PFSK-1 (cell line): ENCODE measurements at regions not wholly inside any gene's neighbourhood (a gene's known extent, or its start where the extent isn't known, plus 50 kb on each side); places are given as distances from the start of the nearest gene placed in this dataset.

Experiments
- FOXP2 ChIP-seq: optimal IDR thresholded peaks from 2 replicates; pipeline ENCODE3; 2011; ENCODE audit warnings: borderline replicate concordance, control low read depth, inconsistent platforms; ENCODE audit not compliant: insufficient read depth; ENCODE audit errors: extremely low read length, extremely low read depth
- POLR2AphosphoS5 ChIP-seq: IDR thresholded peaks from 2 replicates; pipeline ENCODE4 v1.6.1; 2012; ENCODE audit warnings: low read depth, mild to moderate bottlenecking, control low read depth, low read length, moderate library complexity
- SIN3A ChIP-seq: IDR thresholded peaks from 2 replicates; pipeline ENCODE4 v1.6.1; 2012; ENCODE audit warnings: mild to moderate bottlenecking, low read length, moderate library complexity, borderline replicate concordance; ENCODE audit not compliant: insufficient read depth
- TAF1 ChIP-seq: IDR thresholded peaks from 2 replicates; pipeline ENCODE4 v1.6.1; 2012; ENCODE audit warnings: low read length, control low read depth, borderline replicate concordance; ENCODE audit not compliant: insufficient read depth
- TF ChIP-seq, protein P1 (sequence below), 2 experiments: IDR thresholded peaks; 2 replicates each; pipeline versions ENCODE4 v1.6.1 to v1.8.0; 2011 to 2012; ENCODE audit warnings: low read depth in 2 of 2, low read length in 2 of 2, control low read depth in 1 of 2, inconsistent platforms in 1 of 2, mild to moderate bottlenecking in 1 of 2, moderate library complexity in 1 of 2; ENCODE audit not compliant: insufficient read depth in 1 of 2

DNA sequence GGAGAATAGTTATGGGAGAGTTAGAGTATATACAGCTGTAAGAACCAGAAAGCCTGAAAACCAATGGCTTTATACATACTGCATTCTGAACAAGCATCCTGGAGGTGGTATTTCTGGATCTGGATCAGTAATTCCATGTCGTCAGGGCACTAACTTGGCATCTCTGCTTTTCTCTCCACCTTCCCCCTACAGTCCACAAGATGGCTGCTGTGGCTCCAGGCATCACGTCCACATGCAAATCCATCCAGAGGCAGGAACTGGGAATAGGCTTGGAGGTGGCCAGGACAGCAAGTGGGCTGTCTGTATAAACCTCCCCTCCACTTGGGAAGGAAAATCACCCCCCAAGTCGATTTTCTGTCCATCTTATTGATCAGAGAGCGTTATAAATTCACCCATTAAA lies 86.2 kb upstream of the WDR26 start:
- no peak for TF ChIP-seq TAF1
- TF ChIP-seq FOXP2, result no peak
- TF ChIP-seq SIN3A, result no peak
- TF ChIP-seq POLR2AphosphoS5, result no peak
- TF ChIP-seq, protein P1, sequence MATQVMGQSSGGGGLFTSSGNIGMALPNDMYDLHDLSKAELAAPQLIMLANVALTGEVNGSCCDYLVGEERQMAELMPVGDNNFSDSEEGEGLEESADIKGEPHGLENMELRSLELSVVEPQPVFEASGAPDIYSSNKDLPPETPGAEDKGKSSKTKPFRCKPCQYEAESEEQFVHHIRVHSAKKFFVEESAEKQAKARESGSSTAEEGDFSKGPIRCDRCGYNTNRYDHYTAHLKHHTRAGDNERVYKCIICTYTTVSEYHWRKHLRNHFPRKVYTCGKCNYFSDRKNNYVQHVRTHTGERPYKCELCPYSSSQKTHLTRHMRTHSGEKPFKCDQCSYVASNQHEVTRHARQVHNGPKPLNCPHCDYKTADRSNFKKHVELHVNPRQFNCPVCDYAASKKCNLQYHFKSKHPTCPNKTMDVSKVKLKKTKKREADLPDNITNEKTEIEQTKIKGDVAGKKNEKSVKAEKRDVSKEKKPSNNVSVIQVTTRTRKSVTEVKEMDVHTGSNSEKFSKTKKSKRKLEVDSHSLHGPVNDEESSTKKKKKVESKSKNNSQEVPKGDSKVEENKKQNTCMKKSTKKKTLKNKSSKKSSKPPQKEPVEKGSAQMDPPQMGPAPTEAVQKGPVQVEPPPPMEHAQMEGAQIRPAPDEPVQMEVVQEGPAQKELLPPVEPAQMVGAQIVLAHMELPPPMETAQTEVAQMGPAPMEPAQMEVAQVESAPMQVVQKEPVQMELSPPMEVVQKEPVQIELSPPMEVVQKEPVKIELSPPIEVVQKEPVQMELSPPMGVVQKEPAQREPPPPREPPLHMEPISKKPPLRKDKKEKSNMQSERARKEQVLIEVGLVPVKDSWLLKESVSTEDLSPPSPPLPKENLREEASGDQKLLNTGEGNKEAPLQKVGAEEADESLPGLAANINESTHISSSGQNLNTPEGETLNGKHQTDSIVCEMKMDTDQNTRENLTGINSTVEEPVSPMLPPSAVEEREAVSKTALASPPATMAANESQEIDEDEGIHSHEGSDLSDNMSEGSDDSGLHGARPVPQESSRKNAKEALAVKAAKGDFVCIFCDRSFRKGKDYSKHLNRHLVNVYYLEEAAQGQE (IDR thresholded peaks at IDR 0.05; ENCODE audit: insufficient read depth in 1 of 2, low read depth in 2 of 2, low read length in 2 of 2), result no peak

DNA sequence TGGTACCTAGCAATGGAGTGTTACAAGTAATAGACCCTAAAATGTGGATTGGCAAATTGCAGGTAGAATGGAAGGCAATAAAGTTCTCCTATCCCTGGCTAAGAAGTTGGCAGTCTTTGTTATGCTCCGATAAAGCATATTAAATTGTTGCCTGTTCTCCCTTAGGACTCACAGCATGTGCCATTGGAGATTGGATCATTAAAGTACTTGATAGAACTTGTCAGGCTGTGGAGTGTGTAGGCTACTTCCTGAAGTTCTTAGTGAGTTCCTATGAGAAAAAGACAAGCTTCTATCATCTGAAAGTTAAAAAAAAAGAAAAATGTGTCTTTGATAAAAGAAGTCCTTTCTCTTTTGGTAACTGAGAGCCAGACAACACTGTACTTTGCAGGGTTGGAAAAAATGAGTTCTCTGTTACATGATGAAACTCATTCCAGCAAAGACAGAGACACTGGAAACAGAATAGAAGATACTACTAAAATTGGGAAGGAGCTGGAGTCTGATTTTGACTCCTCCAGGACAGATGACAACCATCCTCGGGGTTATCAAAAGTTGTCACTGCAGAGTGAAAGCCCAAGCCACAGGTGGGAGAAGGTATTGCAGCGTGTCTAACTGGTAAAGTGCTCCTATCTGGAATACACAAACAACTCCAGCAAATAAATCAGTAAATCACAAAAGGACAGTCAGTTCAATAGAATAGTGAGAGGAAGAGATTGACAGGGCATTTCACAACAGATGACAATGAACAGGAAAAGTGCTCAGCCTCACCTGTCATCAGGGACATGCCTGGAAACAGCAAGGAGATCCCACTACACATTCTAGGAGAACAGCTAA lies 87.5 kb upstream of the WDR26 start:
- TF ChIP-seq POLR2AphosphoS5 (no peak), SIN3A (no peak), FOXP2 (no peak), TAF1 (no peak)
- TF ChIP-seq, protein P1 (IDR thresholded peaks at IDR 0.05; ENCODE audit: insufficient read depth in 1 of 2, low read depth in 2 of 2, low read length in 2 of 2), result no peak

DNA sequence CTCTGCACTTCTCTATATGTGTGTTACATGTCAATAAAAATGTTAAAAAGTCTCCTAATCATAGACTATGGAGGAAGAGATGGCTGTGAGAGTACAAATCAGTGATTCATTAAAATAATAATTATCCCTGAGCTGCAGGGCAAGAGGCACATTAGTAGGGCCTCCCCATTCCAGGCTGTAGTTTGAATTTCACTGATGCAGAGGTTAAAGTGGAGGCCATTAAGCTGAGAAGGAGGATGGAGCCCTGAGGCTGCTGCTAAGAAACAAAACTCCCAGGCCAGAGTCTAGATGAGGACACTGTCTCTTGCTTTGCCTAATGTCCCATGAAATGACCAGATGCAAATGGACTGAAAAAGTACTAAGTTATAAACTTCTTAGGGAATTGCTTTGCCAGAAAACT lies 89.1 kb upstream of the WDR26 start:
- TF ChIP-seq FOXP2 (no peak), TAF1 (no peak), POLR2AphosphoS5 (no peak), SIN3A (no peak)
- TF ChIP-seq, protein P1 (IDR thresholded peaks at IDR 0.05; ENCODE audit: insufficient read depth in 1 of 2, low read depth in 2 of 2, low read length in 2 of 2), result no peak

DNA sequence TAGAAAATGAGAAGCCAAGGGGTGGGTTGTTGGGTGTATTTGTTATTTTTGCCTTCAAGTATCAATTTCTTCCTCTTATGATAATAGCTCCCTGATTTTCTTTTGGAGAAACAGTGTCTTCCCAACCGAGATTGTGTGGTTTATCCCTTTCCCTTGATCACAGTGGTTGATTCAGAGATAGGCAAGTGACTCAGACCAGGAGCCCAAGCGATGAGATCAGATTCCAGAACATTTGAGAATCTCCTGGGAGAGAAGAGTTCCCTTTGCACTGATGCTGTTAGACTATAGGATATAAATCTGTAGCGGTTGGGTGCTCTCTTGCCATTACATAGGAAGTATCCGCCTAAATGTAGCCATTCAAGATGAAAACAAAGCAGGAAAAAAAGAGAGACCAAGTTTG lies 90.1 kb upstream of the WDR26 start:
- TF ChIP-seq SIN3A, result no peak
- no peak for TF ChIP-seq POLR2AphosphoS5
- no peak for TF ChIP-seq TAF1
- TF ChIP-seq FOXP2, result no peak
- TF ChIP-seq, protein P1 (IDR thresholded peaks at IDR 0.05; ENCODE audit: insufficient read depth in 1 of 2, low read depth in 2 of 2, low read length in 2 of 2), result no peak

GRCh38 chr1:224525411-224526040 lies 90.6 kb upstream of the CNIH3 start:
- TF ChIP-seq, protein P1 (IDR thresholded peaks at IDR 0.05; ENCODE audit: insufficient read depth in 1 of 2, low read depth in 2 of 2, low read length in 2 of 2), result no peak
- TF ChIP-seq TAF1 (no peak), FOXP2 (no peak), SIN3A (no peak), POLR2AphosphoS5 (no peak)
